Endothelial cell of umbilical vein (primary cell): ENCODE measurements at regions not wholly inside any gene's neighbourhood (a gene's known extent, or its start where the extent isn't known, plus 50 kb on each side); places are given as distances from the start of the nearest gene placed in this dataset.

Experiments
- BruUV-seq: library from RNA; stranded (reverse); fragments of 400-500 nt; replicated peaks from 2 replicates; lab custom pipeline; 2021; lab: Mats Ljungman, UMichigan
- CTCF ChIA-PET: fragments of 300-600, 350-600 bp; sonication (Branson Sonifier 250); formaldehyde crosslinking; loops from one replicate; lab custom pipeline; 2021; ENCODE audit warnings: antibody characterized with exemption, inconsistent platforms; lab: Charles Lee
- POLR2A ChIA-PET: fragments of 300-600, 350-600 bp; sonication (Branson Sonifier 250); formaldehyde crosslinking; loops from one replicate; lab custom pipeline; 2021; ENCODE audit warnings: antibody characterized with exemption, inconsistent platforms; lab: Charles Lee
- DNase-seq: peaks from one replicate; pipeline ENCODE4 v3.0.0-alpha.2; 2011; ENCODE audit warnings: low read depth, low spot score
- FAIRE-seq: peaks from 2 replicates; lab custom pipeline; 2011; peaks lifted over from hg19 to GRCh38; lab: Jason Lieb, UNC
- H2AFZ ChIP-seq: 2 replicates; pipeline ENCODE4 v1.6.0; 2012; ENCODE audit warnings: low read depth, low read length, control low read depth, inconsistent platforms
- H3K27ac ChIP-seq: 2 replicates; pipeline ENCODE4 v1.5.1; 2011; ENCODE audit warnings: low read depth, mild to moderate bottlenecking, control low read depth, low read length, moderate library complexity; ENCODE audit not compliant: insufficient read depth
- H3K27me3 ChIP-seq, 2 experiments: 2 replicates each; pipeline versions ENCODE4 v1.6.0 to v1.6.1; 2011; ENCODE audit warnings: low read length in 2 of 2, mixed read lengths in 1 of 2; ENCODE audit not compliant: control insufficient read depth in 2 of 2, insufficient read depth in 2 of 2
- H3K36me3 ChIP-seq, 2 experiments: 2 replicates in 1 of 2; 3 replicates in 1 of 2; pipeline ENCODE4 v1.5.1; 2011; ENCODE audit warnings: low read length in 2 of 2, mild to moderate bottlenecking in 1 of 2, moderate library complexity in 1 of 2; ENCODE audit not compliant: control insufficient read depth in 2 of 2, insufficient read depth in 2 of 2; ENCODE audit errors: extremely low read depth in 1 of 2
- H3K4me1 ChIP-seq: 3 replicates; pipeline ENCODE4 v1.5.1; 2011; ENCODE audit warnings: mild to moderate bottlenecking, low read length; ENCODE audit not compliant: control insufficient read depth, insufficient read depth; ENCODE audit errors: extremely low read depth
- H3K4me2 ChIP-seq: 2 replicates; pipeline ENCODE4 v1.6.1; 2011; ENCODE audit warnings: low read length, control low read depth, mixed read lengths; ENCODE audit not compliant: insufficient read depth
- H3K4me3 ChIP-seq, 3 experiments: fragments of 200-600 bp in 1 of 3; sonication (generic), shearing (Covaris generic) in 1 of 3; replicated peaks in 1 of 3; 2 replicates each; pipeline ENCODE4 v1.5.1; 2011 to 2016; ENCODE audit warnings: control low read depth in 3 of 3, low read length in 3 of 3, mild to moderate bottlenecking in 2 of 3, inconsistent platforms in 1 of 3, low read depth in 1 of 3, moderate library complexity in 1 of 3; ENCODE audit not compliant: insufficient read depth in 1 of 3
- H3K79me2 ChIP-seq: 2 replicates; pipeline ENCODE4 v1.6.0; 2012; ENCODE audit warnings: low read length, inconsistent platforms; ENCODE audit not compliant: control insufficient read depth, insufficient read depth
- H3K9ac ChIP-seq: replicated peaks from 2 replicates; pipeline ENCODE3; 2011; ENCODE audit warnings: low read length, control low read depth; ENCODE audit not compliant: insufficient read depth; ENCODE audit errors: extremely low read depth
- H3K9me1 ChIP-seq: replicated peaks from 3 replicates; pipeline ENCODE4 v1.6.0; 2011; ENCODE audit warnings: mild to moderate bottlenecking, low read length; ENCODE audit not compliant: control insufficient read depth, insufficient read depth; ENCODE audit errors: extremely low read depth
- H3K9me3 ChIP-seq: replicated peaks from 2 replicates; pipeline ENCODE4 v1.5.1; 2012; ENCODE audit warnings: low read length, inconsistent platforms; ENCODE audit not compliant: control insufficient read depth, insufficient read depth
- H4K20me1 ChIP-seq: replicated peaks from 2 replicates; pipeline ENCODE3; 2011; ENCODE audit warnings: mild to moderate bottlenecking, low read length; ENCODE audit not compliant: control insufficient read depth, insufficient read depth; ENCODE audit errors: extremely low read depth
- CTCF ChIP-seq, 2 donors: IDR thresholded peaks; 1 replicate in 1 of 2; 2 replicates in 1 of 2; pipeline ENCODE4 v1.5.1; 2011; ENCODE audit warnings: low read length in 2 of 2, mild to moderate bottlenecking in 2 of 2, moderate library complexity in 2 of 2, control low read depth in 1 of 2, inconsistent platforms in 1 of 2, low read depth in 1 of 2; ENCODE audit not compliant: insufficient read depth in 1 of 2; ENCODE audit errors: extremely low read depth in 1 of 2
- EZH2 ChIP-seq: IDR thresholded peaks from 2 replicates; pipeline ENCODE4 v1.6.1; 2012; ENCODE audit warnings: borderline replicate concordance, low read depth, mild to moderate bottlenecking, moderate library complexity, low read length, inconsistent platforms; ENCODE audit not compliant: severe bottlenecking
- FOS ChIP-seq: IDR thresholded peaks from 2 replicates; pipeline ENCODE4 v1.6.1; 2011; ENCODE audit warnings: mild to moderate bottlenecking, low read length, moderate library complexity, borderline replicate concordance; ENCODE audit not compliant: insufficient read depth
- GATA2 ChIP-seq: IDR thresholded peaks from 2 replicates; pipeline ENCODE4 v1.7.0; 2011; ENCODE audit warnings: low read depth, mild to moderate bottlenecking, moderate library complexity, mixed read lengths, low read length; ENCODE audit not compliant: insufficient read length, insufficient read depth
- JUN ChIP-seq: IDR thresholded peaks from 2 replicates; pipeline ENCODE4 v1.6.1; 2011; ENCODE audit warnings: borderline replicate concordance, low read depth; ENCODE audit not compliant: insufficient read length, insufficient read depth
- MAX ChIP-seq: IDR thresholded peaks from 2 replicates; pipeline ENCODE4 v1.6.1; 2011; ENCODE audit not compliant: insufficient read depth, insufficient read length
- MYC ChIP-seq: IDR thresholded peaks from one replicate; pipeline ENCODE4 v1.6.1; 2011; ENCODE audit warnings: mild to moderate bottlenecking, low read depth, low read length
- POLR2A ChIP-seq: IDR thresholded peaks from 2 replicates; pipeline ENCODE4 v1.6.1; 2012; ENCODE audit warnings: low read depth, mild to moderate bottlenecking, control low read depth, low read length
- POLR2AphosphoS5 ChIP-seq: IDR thresholded peaks from 2 replicates; pipeline ENCODE4 v1.6.1; 2012; ENCODE audit warnings: low read depth, mild to moderate bottlenecking, control low read depth, low read length, moderate library complexity; ENCODE audit not compliant: insufficient read depth
- dilution Hi-C: fragments of 300-500 bp; cut with MboI; formaldehyde crosslinking; loops from one replicate; pipeline ENCODE4 v1.15.0; 2019; ENCODE audit warnings: low sequenced_read_pairs; ENCODE audit not compliant: extremely low pct_ligation_motif_present
- intact Hi-C: fragments of 100-400 bp; cut with micrococcal nuclease; formaldehyde crosslinking; loops from one replicate; pipeline ENCODE4 v1.10.0; 2022

- H4K20me1 ChIP-seq, result no peaks in the 10 kb centered on the region
- dilution Hi-C loops, result no loop called here
- ChIA-PET POLR2A (no interaction called here), CTCF (no interaction called here)
- TF ChIP-seq POLR2AphosphoS5, result no peak
- TF ChIP-seq FOS, result no peak
- TF ChIP-seq GATA2, result no peak
- no peak for TF ChIP-seq MAX
- no peak for TF ChIP-seq MYC
- no peak for TF ChIP-seq POLR2A
- H3K27me3 ChIP-seq, result peaks cover 2 to 3% of the 10 kb centered on the region in 2 experiments
- FAIRE-seq (no peak), DNase-seq (no peak)
- no TSS peak for BruUV-seq
- intact Hi-C loops, result no loop called here
- H3K9ac ChIP-seq, result no peak overlapping the region
- no peaks in the 10 kb centered on the region for H3K4me1 ChIP-seq
- H3K9me3 ChIP-seq, result no peaks in the 10 kb centered on the region
- H3K36me3 ChIP-seq, result no peaks in the 10 kb centered on the region
- H3K9me1 ChIP-seq, result no peaks in the 10 kb centered on the region
- H3K4me2 ChIP-seq, result no peak overlapping the region
- H2AFZ ChIP-seq, result no peak overlapping the region
- no peak overlapping the region for H3K27ac ChIP-seq
- no peaks in the 10 kb centered on the region for H3K79me2 ChIP-seq
- H3K4me3 ChIP-seq, result no peak overlapping the region
These were observed 61.1 kb downstream of the GSX1 start for GRCh38 chr13:27853335-27853734.

- no TSS peak for BruUV-seq
- Histone ChIP-seq H3K9me1 (no peaks in the 10 kb centered on the region), H4K20me1 (no peaks in the 10 kb centered on the region), H3K9ac (no peak overlapping the region), H2AFZ (no peak overlapping the region), H3K79me2 (no peaks in the 10 kb centered on the region), H3K4me3 (no peak overlapping the region), H3K27ac (no peak overlapping the region), H3K36me3 (no peaks in the 10 kb centered on the region), H3K4me2 (no peak overlapping the region), H3K9me3 (no peaks in the 10 kb centered on the region), H3K27me3 (peaks cover 2 to 3% of the 10 kb centered on the region in 2 experiments), H3K4me1 (no peaks in the 10 kb centered on the region)
- intact Hi-C loops, result no loop called here
- no peak for FAIRE-seq
- dilution Hi-C loops, result no loop called here
- DNase-seq, result no peak
- ChIA-PET POLR2A (no interaction called here), CTCF (no interaction called here)
- TF ChIP-seq POLR2AphosphoS5 (no peak), MAX (no peak), MYC (no peak), JUN (no peak), EZH2 (no peak), POLR2A (no peak), GATA2 (no peak), FOS (no peak), CTCF (IDR thresholded peaks at IDR 0.05; ENCODE audit: extremely low read depth in 1 of 2, insufficient read depth in 1 of 2, low read depth in 1 of 2, low read length in 2 of 2) (no peak)
These were observed 61.6 kb downstream of the GSX1 start for GRCh38 chr13:27853861-27854260.
